Progenitor cell of endocrine pancreas (in vitro differentiated cells): ENCODE measurements at regions not wholly inside any gene's neighbourhood (a gene's known extent, or its start where the extent isn't known, plus 50 kb on each side); places are given as distances from the start of the nearest gene placed in this dataset.

Source experiments
- DNase-seq: peaks from one replicate; pipeline ENCODE4 v3.0.0; 2021; ENCODE audit warnings: low spot score; ENCODE audit not compliant: unreplicated experiment
- H3K27ac Mint-ChIP-seq: 2 replicates; pipeline ENCODE4 v1.8.0; 2021; ENCODE audit warnings: mild to moderate bottlenecking, moderate library complexity, mixed read lengths
- H3K27me3 Mint-ChIP-seq: 2 replicates; pipeline ENCODE4 v1.8.0; 2021; ENCODE audit warnings: mixed read lengths
- H3K36me3 Mint-ChIP-seq: 2 replicates; pipeline ENCODE4 v1.8.0; 2022; ENCODE audit warnings: mixed read lengths; ENCODE audit not compliant: insufficient read depth
- H3K4me1 Mint-ChIP-seq: 2 replicates; pipeline ENCODE4 v1.8.0; 2021; ENCODE audit warnings: low read depth, mixed read lengths
- H3K4me3 Mint-ChIP-seq: 2 replicates; pipeline ENCODE4 v1.8.0; 2021; ENCODE audit warnings: low read depth, mild to moderate bottlenecking, moderate library complexity, mixed read lengths
- H3K9me3 Mint-ChIP-seq: 2 replicates; pipeline ENCODE4 v1.8.0; 2021; ENCODE audit warnings: low read depth, mixed read lengths
- TF ChIP-seq, protein P1 (sequence below): fragments of 200-600 bp; sonication (generic); IDR thresholded peaks from one replicate; pipeline ENCODE4 v1.5.0; 2021; ENCODE audit warnings: antibody characterized with exemption, mild to moderate bottlenecking; ENCODE audit not compliant: unreplicated experiment

GRCh38 chr14:71208702-71209357 lies 301.6 kb downstream of the PCNX1 start:
- Mint-ChIP-seq H3K27me3 (peaks cover 3% of the 10 kb centered on the region), H3K4me1 (peaks cover 2% of the 10 kb centered on the region), H3K4me3 (no peak overlapping the region), H3K36me3 (peaks cover 2% of the 10 kb centered on the region), H3K9me3 (peaks cover 6% of the 10 kb centered on the region), H3K27ac (no peak overlapping the region)
- no peak for DNase-seq
- TF ChIP-seq, protein P1, sequence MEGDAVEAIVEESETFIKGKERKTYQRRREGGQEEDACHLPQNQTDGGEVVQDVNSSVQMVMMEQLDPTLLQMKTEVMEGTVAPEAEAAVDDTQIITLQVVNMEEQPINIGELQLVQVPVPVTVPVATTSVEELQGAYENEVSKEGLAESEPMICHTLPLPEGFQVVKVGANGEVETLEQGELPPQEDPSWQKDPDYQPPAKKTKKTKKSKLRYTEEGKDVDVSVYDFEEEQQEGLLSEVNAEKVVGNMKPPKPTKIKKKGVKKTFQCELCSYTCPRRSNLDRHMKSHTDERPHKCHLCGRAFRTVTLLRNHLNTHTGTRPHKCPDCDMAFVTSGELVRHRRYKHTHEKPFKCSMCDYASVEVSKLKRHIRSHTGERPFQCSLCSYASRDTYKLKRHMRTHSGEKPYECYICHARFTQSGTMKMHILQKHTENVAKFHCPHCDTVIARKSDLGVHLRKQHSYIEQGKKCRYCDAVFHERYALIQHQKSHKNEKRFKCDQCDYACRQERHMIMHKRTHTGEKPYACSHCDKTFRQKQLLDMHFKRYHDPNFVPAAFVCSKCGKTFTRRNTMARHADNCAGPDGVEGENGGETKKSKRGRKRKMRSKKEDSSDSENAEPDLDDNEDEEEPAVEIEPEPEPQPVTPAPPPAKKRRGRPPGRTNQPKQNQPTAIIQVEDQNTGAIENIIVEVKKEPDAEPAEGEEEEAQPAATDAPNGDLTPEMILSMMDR = no peak

- Mint-ChIP-seq H3K4me3 (no peak overlapping the region), H3K9me3 (peaks cover 3% of the 10 kb centered on the region), H3K36me3 (peaks cover 2% of the 10 kb centered on the region), H3K4me1 (peaks cover 2% of the 10 kb centered on the region), H3K27me3 (peaks cover 3% of the 10 kb centered on the region), H3K27ac (peak overlapping the region; percentile 34)
- TF ChIP-seq, protein P1 = no peak
- no peak for DNase-seq
These were observed 302.6 kb downstream of the PCNX1 start for GRCh38 chr14:71209888-71210287.

GRCh38 chr14:71212093-71212492 lies 304.8 kb downstream of the PCNX1 start:
- Mint-ChIP-seq H3K4me3 (no peak overlapping the region), H3K27ac (no peak overlapping the region), H3K27me3 (peaks cover 3% of the 10 kb centered on the region), H3K36me3 (no peaks in the 10 kb centered on the region), H3K4me1 (no peaks in the 10 kb centered on the region), H3K9me3 (no peaks in the 10 kb centered on the region)
- TF ChIP-seq, protein P1 = no peak
- no peak for DNase-seq

GRCh38 chr14:71212683-71213107 lies 305.4 kb downstream of the PCNX1 start:
- Mint-ChIP-seq H3K27me3 (no peaks in the 10 kb centered on the region), H3K4me3 (no peak overlapping the region), H3K27ac (peak overlapping the region; percentile 46), H3K4me1 (no peaks in the 10 kb centered on the region), H3K36me3 (no peaks in the 10 kb centered on the region), H3K9me3 (peaks cover 6% of the 10 kb centered on the region)
- TF ChIP-seq, protein P1 = no peak
- no peak for DNase-seq

DNA sequence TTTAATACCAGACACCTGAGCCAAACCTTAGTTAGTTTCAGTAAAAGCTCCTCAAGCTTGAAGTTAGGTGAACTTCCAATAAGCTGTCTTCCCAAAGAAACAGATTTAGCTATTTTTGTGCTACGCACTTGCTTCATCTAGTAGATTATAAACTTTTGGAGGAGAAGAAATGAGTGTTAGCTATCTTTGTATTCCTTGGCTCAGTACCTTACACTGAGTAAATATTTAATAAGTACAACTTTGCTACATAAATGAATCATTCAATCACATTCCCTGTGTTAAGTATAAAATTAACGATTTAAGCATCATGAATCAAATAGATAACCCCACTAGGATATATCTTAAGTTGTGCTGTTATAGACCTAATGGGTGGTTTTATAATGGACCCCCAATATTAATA lies 307.0 kb downstream of the PCNX1 start:
- H3K27me3 Mint-ChIP-seq = no peaks in the 10 kb centered on the region
- H3K4me1 Mint-ChIP-seq = no peaks in the 10 kb centered on the region
- H3K4me3 Mint-ChIP-seq = no peak overlapping the region
- DNase-seq = no peak
- peaks cover 1% of the 10 kb centered on the region for H3K36me3 Mint-ChIP-seq
- TF ChIP-seq, protein P1 = no peak
- H3K27ac Mint-ChIP-seq = no peak overlapping the region
- H3K9me3 Mint-ChIP-seq = peaks cover 11% of the 10 kb centered on the region
